Thyroid gland (tissue), 4 donors: ENCODE measurements at regions not wholly inside any gene's neighbourhood (a gene's known extent, or its start where the extent isn't known, plus 50 kb on each side); places are given as distances from the start of the nearest gene placed in this dataset.

Source experiments
- DNase-seq, 2 donors: peaks; one replicate each; pipeline ENCODE4 v3.0.0-alpha.2; 2019
- H3K27ac ChIP-seq, 3 donors: fragments of 200-600 bp; sonication (generic); 1 replicate in 2 of 3; 2 replicates in 1 of 3; pipeline ENCODE4 v1.5.1; 2016 to 2019; ENCODE audit warnings: mild to moderate bottlenecking in 1 of 3, moderate library complexity in 1 of 3
- H3K27me3 ChIP-seq: fragments of 200-600 bp; sonication (generic); one replicate; pipeline ENCODE4 v1.5.1; 2019
- H3K36me3 ChIP-seq, 2 donors: fragments of 200-600 bp; sonication (generic); one replicate each; pipeline ENCODE4 v1.5.1; 2016 to 2019
- H3K4me1 ChIP-seq, 2 donors: fragments of 200-600 bp; sonication (generic); one replicate each; pipeline ENCODE4 v1.5.1; 2017 to 2019
- H3K4me3 ChIP-seq, 3 donors: fragments of 200-600 bp; sonication (generic); replicated peaks in 1 of 3; 1 replicate in 2 of 3; 2 replicates in 1 of 3; pipeline ENCODE4 v1.5.1; 2016; ENCODE audit warnings: mild to moderate bottlenecking in 1 of 3
- H3K9me3 ChIP-seq: fragments of 200-600 bp; sonication (generic); one replicate; pipeline ENCODE4 v1.5.1; 2017
- POLR2A ChIP-seq, 2 donors: fragments of 450-650 bp; IDR thresholded peaks; one replicate each; pipeline ENCODE4 v1.6.1; 2017; ENCODE audit warnings: antibody characterized with exemption in 2 of 2, mild to moderate bottlenecking in 2 of 2, moderate library complexity in 1 of 2
- WGBS, 2 donors: methylation state at CpG; one replicate each; pipeline ENCODE4 v1.1.5; 2017; 5-methylcytosine and 5-hydroxymethylcytosine counted together
- intact Hi-C: fragments of 100-400 bp; cut with DNase I; formaldehyde crosslinking; loops from one replicate; pipeline ENCODE4 v1.15.1; 2023
- TF ChIP-seq, protein P1 (sequence below), 6 experiments: fragments of 200-600 bp in 3 of 6; fragments of 450-650 bp in 3 of 6; sonication (generic) in 3 of 6; IDR thresholded peaks; one replicate each; pipeline ENCODE4 v1.5.1; 2016 to 2019; ENCODE audit warnings: antibody characterized with exemption in 6 of 6, mild to moderate bottlenecking in 2 of 6, inconsistent platforms in 1 of 6, moderate library complexity in 1 of 6

- intact Hi-C loops: no loop called here
- Histone ChIP-seq H3K9me3 (no peaks in the 10 kb centered on the region), H3K36me3 (no peaks in the 10 kb centered on the region), H3K27me3 (no peaks in the 10 kb centered on the region), H3K4me1 (no peaks in the 10 kb centered on the region), H3K27ac (no peak overlapping the region), H3K4me3 (no peak overlapping the region)
- TF ChIP-seq, protein P1, sequence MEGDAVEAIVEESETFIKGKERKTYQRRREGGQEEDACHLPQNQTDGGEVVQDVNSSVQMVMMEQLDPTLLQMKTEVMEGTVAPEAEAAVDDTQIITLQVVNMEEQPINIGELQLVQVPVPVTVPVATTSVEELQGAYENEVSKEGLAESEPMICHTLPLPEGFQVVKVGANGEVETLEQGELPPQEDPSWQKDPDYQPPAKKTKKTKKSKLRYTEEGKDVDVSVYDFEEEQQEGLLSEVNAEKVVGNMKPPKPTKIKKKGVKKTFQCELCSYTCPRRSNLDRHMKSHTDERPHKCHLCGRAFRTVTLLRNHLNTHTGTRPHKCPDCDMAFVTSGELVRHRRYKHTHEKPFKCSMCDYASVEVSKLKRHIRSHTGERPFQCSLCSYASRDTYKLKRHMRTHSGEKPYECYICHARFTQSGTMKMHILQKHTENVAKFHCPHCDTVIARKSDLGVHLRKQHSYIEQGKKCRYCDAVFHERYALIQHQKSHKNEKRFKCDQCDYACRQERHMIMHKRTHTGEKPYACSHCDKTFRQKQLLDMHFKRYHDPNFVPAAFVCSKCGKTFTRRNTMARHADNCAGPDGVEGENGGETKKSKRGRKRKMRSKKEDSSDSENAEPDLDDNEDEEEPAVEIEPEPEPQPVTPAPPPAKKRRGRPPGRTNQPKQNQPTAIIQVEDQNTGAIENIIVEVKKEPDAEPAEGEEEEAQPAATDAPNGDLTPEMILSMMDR (IDR thresholded peaks at IDR 0.05): no peak
- TF ChIP-seq POLR2A (IDR thresholded peaks at IDR 0.05): no peak
- DNase-seq: no peak
- 90 to 94% methylated on average over 2 of the region's 2 CpGs for WGBS, 2 donors
Observed at GRCh38 chr6:155829646-155830045, 374.0 kb upstream of the NOX3 start.

- Histone ChIP-seq H3K4me1 (no peaks in the 10 kb centered on the region), H3K9me3 (no peaks in the 10 kb centered on the region), H3K27me3 (no peaks in the 10 kb centered on the region), H3K36me3 (no peaks in the 10 kb centered on the region), H3K27ac (no peak overlapping the region), H3K4me3 (no peak overlapping the region)
- TF ChIP-seq POLR2A (IDR thresholded peaks at IDR 0.05): no peak
- TF ChIP-seq, protein P1 (IDR thresholded peaks at IDR 0.05): no peak
- intact Hi-C loops: no loop called here
- no peak for DNase-seq
- WGBS, 2 donors: 87 to 97% methylated on average over 3 of the region's 3 CpGs
Observed at GRCh38 chr6:155828989-155829388, 373.4 kb upstream of the NOX3 start.

DNA sequence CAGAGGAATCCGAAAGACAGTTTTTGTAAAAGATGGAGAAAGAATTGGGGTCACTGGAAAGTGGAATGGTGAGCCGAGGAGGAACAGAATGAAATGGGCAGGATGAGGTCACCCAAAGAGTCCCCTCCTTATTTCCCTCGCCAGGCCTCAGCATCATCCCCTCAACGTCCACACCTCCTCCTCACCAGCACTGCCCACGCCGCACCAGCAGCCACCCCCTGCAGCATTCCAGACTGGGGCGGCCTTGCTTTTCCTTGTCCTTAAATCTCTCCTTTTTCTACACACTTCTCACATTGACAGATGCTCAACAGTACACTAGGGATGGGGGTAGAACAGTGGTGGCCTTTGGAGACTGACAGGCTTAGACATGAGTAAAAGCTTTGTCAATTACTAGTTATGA lies 363.1 kb upstream of the NOX3 start:
- Histone ChIP-seq H3K27me3 (no peaks in the 10 kb centered on the region), H3K36me3 (no peaks in the 10 kb centered on the region), H3K4me3 (no peak overlapping the region), H3K4me1 (no peaks in the 10 kb centered on the region), H3K27ac (no peak overlapping the region), H3K9me3 (no peaks in the 10 kb centered on the region)
- no peak for DNase-seq
- TF ChIP-seq, protein P1 (IDR thresholded peaks at IDR 0.05): no peak
- TF ChIP-seq POLR2A (IDR thresholded peaks at IDR 0.05): no peak
- intact Hi-C loops: no loop called here
- 79 to 91% methylated on average over 7 of the region's 7 CpGs for WGBS, 2 donors

DNA sequence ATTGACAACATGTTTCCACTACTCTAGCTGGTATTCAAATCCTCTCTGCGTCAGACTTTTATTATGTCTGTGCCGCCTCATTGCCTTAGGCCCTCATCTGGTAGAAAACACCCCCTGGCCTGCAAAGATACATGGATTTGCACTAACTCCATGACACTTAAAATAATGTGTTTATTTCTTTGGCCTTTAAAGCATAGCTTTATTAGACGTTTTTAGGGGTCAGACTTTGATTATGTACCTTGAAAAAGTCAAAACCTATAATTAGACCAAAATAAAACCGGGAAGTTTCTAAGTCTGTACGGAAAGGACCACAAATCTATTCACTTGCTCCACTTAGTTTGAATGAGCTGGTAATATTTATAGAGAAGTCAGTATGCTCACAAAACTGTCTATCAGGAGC lies 357.9 kb upstream of the NOX3 start:
- intact Hi-C loops: no loop called here
- Histone ChIP-seq H3K27me3 (no peaks in the 10 kb centered on the region), H3K4me1 (no peaks in the 10 kb centered on the region), H3K4me3 (no peak overlapping the region), H3K27ac (no peak overlapping the region), H3K36me3 (no peaks in the 10 kb centered on the region), H3K9me3 (no peaks in the 10 kb centered on the region)
- 88% methylated on average over 5 of the region's 5 CpGs for WGBS, 2 donors
- no peak for TF ChIP-seq POLR2A (IDR thresholded peaks at IDR 0.05)
- TF ChIP-seq, protein P1 (IDR thresholded peaks at IDR 0.05): no peak
- no peak for DNase-seq

DNA sequence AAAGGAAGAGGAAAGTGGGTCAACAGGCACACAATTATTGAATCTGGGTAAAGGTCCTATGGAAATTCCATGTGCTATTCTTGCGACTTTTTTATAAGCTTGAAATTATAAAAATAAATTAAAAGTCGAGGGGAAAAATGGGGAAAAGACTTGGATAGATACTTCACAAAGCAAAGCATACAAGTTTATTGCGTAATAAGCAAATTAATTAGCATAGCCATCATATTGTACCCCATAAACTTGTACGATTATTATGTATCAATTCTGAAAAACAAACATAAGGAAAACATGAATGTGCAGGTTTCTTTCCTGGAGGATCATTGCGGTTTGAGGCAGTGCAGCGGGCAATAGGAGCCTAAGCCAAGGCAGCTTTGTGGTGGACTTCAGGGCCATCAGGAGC lies 351.6 kb upstream of the NOX3 start:
- H3K27me3 ChIP-seq: no peaks in the 10 kb centered on the region
- WGBS, 2 donors: 91 to 94% methylated on average over 6 of the region's 6 CpGs
- DNase-seq: no peak
- TF ChIP-seq, protein P1 (IDR thresholded peaks at IDR 0.05): no peak
- TF ChIP-seq POLR2A (IDR thresholded peaks at IDR 0.05): no peak
- no peaks in the 10 kb centered on the region for H3K4me1 ChIP-seq
- no peak overlapping the region for H3K4me3 ChIP-seq
- H3K27ac ChIP-seq: no peak overlapping the region
- H3K9me3 ChIP-seq: no peaks in the 10 kb centered on the region
- no peaks in the 10 kb centered on the region for H3K36me3 ChIP-seq
- intact Hi-C loops: no loop called here
